GM23338 (cell line): ENCODE measurements at regions not wholly inside any gene's neighbourhood (a gene's known extent, or its start where the extent isn't known, plus 50 kb on each side); places are given as distances from the start of the nearest gene placed in this dataset.

ENCODE experiments used
- ATAC-seq: fragments of 200-7000 bp; cut with Tn5 transposase; 3 replicates; pipeline ENCODE4 v1.9.1; 2020
- DNase-seq: peaks from one replicate; pipeline ENCODE4 v3.0.0-alpha.2; 2015; ENCODE audit warnings: low spot score
- H2AFZ ChIP-seq: fragments of 200-600 bp; sonication (generic); 2 replicates; pipeline ENCODE4 v1.8.0; 2016; ENCODE audit warnings: antibody characterized with exemption, mild to moderate bottlenecking, moderate library complexity
- H3F3A ChIP-seq: fragments of 200-600 bp; sonication (generic); replicated peaks from 2 replicates; pipeline ENCODE4 v1.8.0; 2017; ENCODE audit warnings: antibody characterized with exemption, mixed run types, low read depth
- H3K27ac ChIP-seq: fragments of 200-600 bp; sonication (generic); 2 replicates; pipeline ENCODE4 v1.6.1; 2016; ENCODE audit warnings: low read depth
- H3K27me3 ChIP-seq: fragments of 200-600 bp; sonication (generic); 2 replicates; pipeline ENCODE4 v1.8.0; 2016; ENCODE audit warnings: mild to moderate bottlenecking, mixed run types, moderate library complexity; ENCODE audit not compliant: insufficient read depth
- H3K36me3 ChIP-seq: fragments of 200-600 bp; sonication (generic); 2 replicates; pipeline ENCODE4 v1.8.0; 2016; ENCODE audit warnings: mild to moderate bottlenecking; ENCODE audit not compliant: insufficient read depth
- H3K4me1 ChIP-seq: fragments of 200-600 bp; sonication (generic); 2 replicates; pipeline ENCODE4 v1.8.0; 2016; ENCODE audit warnings: mild to moderate bottlenecking, moderate library complexity; ENCODE audit not compliant: insufficient read depth
- H3K4me2 ChIP-seq: fragments of 200-600 bp; sonication (generic); 2 replicates; pipeline ENCODE4 v1.7.1; 2017; ENCODE audit warnings: mixed run types
- H3K4me3 ChIP-seq: fragments of 200-600 bp; sonication (generic); 2 replicates; pipeline ENCODE4 v1.6.1; 2016; ENCODE audit warnings: mixed run types
- H3K79me2 ChIP-seq: fragments of 200-600 bp; sonication (generic); replicated peaks from 2 replicates; pipeline ENCODE4 v1.8.0; 2017; ENCODE audit warnings: mild to moderate bottlenecking; ENCODE audit not compliant: insufficient read depth
- H3K9me2 ChIP-seq: fragments of 200-600 bp; sonication (generic); 2 replicates; pipeline ENCODE4 v1.8.0; 2017; ENCODE audit not compliant: insufficient read depth
- H4K20me1 ChIP-seq: fragments of 200-600 bp; sonication (generic); replicated peaks from 2 replicates; pipeline ENCODE4 v1.8.0; 2017; ENCODE audit warnings: mild to moderate bottlenecking; ENCODE audit not compliant: insufficient read depth
- H3K27ac Mint-ChIP-seq: 2 replicates; pipeline ENCODE4 v1.8.0; 2020; ENCODE audit warnings: inconsistent platforms, mild to moderate bottlenecking, moderate library complexity, mixed read lengths
- H3K27me3 Mint-ChIP-seq: 3 replicates; pipeline ENCODE4 v1.8.0; 2022; ENCODE audit warnings: low read depth, mild to moderate bottlenecking, moderate library complexity, mixed read lengths, inconsistent platforms; ENCODE audit not compliant: insufficient read depth, poor library complexity
- H3K36me3 Mint-ChIP-seq: 3 replicates; pipeline ENCODE4 v1.8.0; 2021; ENCODE audit warnings: low read depth, mild to moderate bottlenecking, inconsistent platforms, moderate library complexity, mixed read lengths
- H3K4me1 Mint-ChIP-seq: 3 replicates; pipeline ENCODE4 v1.8.0; 2020; ENCODE audit warnings: mild to moderate bottlenecking, inconsistent platforms, mixed read lengths
- H3K4me3 Mint-ChIP-seq: 3 replicates; pipeline ENCODE4 v1.8.0; 2021; ENCODE audit warnings: moderate library complexity, mild to moderate bottlenecking, inconsistent platforms, mixed read lengths
- H3K9me3 Mint-ChIP-seq: 3 replicates; pipeline ENCODE4 v1.8.0; 2020; ENCODE audit warnings: moderate library complexity, mild to moderate bottlenecking, inconsistent platforms, mixed read lengths
- EZH2 ChIP-seq: fragments of 200-600 bp; sonication (generic); IDR thresholded peaks from one replicate; pipeline ENCODE4 v1.8.0; 2017; ENCODE audit warnings: antibody characterized with exemption, mild to moderate bottlenecking, low read depth; ENCODE audit not compliant: unreplicated experiment
- EZH2phosphoT487 ChIP-seq: fragments of 200-600 bp; sonication (generic); IDR thresholded peaks from one replicate; pipeline ENCODE4 v1.8.1; 2018; ENCODE audit warnings: antibody characterized with exemption; ENCODE audit not compliant: unreplicated experiment
- POLR2AphosphoS5 ChIP-seq: IDR thresholded peaks from 2 replicates; pipeline ENCODE4 v1.6.1; 2016; ENCODE audit warnings: antibody characterized with exemption, low read depth
- STAT1 ChIP-seq: IDR thresholded peaks from one replicate; pipeline ENCODE4 v1.6.1; 2016; ENCODE audit warnings: antibody characterized with exemption; ENCODE audit not compliant: unreplicated experiment
- TF ChIP-seq, protein P1 (sequence below): IDR thresholded peaks from one replicate; pipeline ENCODE4 v1.6.1; 2018; ENCODE audit warnings: antibody characterized with exemption; ENCODE audit not compliant: unreplicated experiment
- TF ChIP-seq, protein P2 (sequence below): fragments of 250-450 bp; sonication (Bioruptor Pico); IDR thresholded peaks from 2 replicates; pipeline ENCODE4 v1.5.0; 2020; ENCODE audit warnings: mild to moderate bottlenecking, moderate library complexity
- TF ChIP-seq, protein P3 (sequence below): IDR thresholded peaks from 2 replicates; pipeline ENCODE4 v1.6.1; 2016; ENCODE audit warnings: antibody characterized with exemption

- Histone ChIP-seq H3K27me3 (no peaks in the 10 kb centered on the region), H3K36me3 (no peaks in the 10 kb centered on the region), H3K79me2 (no peaks in the 10 kb centered on the region), H4K20me1 (no peaks in the 10 kb centered on the region), H3F3A (no peaks in the 10 kb centered on the region), H3K27ac (no peak overlapping the region), H3K4me3 (no peak overlapping the region), H2AFZ (no peak overlapping the region), H3K4me1 (no peaks in the 10 kb centered on the region), H3K4me2 (no peak overlapping the region), H3K9me2 (no peaks in the 10 kb centered on the region)
- ATAC-seq (no peak), DNase-seq (no peak)
- H3K27me3 Mint-ChIP-seq: no peaks in the 10 kb centered on the region
- TF ChIP-seq POLR2AphosphoS5 (no peak), EZH2 (no peak), STAT1 (no peak), EZH2phosphoT487 (no peak)
- TF ChIP-seq, protein P1, sequence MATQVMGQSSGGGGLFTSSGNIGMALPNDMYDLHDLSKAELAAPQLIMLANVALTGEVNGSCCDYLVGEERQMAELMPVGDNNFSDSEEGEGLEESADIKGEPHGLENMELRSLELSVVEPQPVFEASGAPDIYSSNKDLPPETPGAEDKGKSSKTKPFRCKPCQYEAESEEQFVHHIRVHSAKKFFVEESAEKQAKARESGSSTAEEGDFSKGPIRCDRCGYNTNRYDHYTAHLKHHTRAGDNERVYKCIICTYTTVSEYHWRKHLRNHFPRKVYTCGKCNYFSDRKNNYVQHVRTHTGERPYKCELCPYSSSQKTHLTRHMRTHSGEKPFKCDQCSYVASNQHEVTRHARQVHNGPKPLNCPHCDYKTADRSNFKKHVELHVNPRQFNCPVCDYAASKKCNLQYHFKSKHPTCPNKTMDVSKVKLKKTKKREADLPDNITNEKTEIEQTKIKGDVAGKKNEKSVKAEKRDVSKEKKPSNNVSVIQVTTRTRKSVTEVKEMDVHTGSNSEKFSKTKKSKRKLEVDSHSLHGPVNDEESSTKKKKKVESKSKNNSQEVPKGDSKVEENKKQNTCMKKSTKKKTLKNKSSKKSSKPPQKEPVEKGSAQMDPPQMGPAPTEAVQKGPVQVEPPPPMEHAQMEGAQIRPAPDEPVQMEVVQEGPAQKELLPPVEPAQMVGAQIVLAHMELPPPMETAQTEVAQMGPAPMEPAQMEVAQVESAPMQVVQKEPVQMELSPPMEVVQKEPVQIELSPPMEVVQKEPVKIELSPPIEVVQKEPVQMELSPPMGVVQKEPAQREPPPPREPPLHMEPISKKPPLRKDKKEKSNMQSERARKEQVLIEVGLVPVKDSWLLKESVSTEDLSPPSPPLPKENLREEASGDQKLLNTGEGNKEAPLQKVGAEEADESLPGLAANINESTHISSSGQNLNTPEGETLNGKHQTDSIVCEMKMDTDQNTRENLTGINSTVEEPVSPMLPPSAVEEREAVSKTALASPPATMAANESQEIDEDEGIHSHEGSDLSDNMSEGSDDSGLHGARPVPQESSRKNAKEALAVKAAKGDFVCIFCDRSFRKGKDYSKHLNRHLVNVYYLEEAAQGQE: no peak
- TF ChIP-seq, protein P2, sequence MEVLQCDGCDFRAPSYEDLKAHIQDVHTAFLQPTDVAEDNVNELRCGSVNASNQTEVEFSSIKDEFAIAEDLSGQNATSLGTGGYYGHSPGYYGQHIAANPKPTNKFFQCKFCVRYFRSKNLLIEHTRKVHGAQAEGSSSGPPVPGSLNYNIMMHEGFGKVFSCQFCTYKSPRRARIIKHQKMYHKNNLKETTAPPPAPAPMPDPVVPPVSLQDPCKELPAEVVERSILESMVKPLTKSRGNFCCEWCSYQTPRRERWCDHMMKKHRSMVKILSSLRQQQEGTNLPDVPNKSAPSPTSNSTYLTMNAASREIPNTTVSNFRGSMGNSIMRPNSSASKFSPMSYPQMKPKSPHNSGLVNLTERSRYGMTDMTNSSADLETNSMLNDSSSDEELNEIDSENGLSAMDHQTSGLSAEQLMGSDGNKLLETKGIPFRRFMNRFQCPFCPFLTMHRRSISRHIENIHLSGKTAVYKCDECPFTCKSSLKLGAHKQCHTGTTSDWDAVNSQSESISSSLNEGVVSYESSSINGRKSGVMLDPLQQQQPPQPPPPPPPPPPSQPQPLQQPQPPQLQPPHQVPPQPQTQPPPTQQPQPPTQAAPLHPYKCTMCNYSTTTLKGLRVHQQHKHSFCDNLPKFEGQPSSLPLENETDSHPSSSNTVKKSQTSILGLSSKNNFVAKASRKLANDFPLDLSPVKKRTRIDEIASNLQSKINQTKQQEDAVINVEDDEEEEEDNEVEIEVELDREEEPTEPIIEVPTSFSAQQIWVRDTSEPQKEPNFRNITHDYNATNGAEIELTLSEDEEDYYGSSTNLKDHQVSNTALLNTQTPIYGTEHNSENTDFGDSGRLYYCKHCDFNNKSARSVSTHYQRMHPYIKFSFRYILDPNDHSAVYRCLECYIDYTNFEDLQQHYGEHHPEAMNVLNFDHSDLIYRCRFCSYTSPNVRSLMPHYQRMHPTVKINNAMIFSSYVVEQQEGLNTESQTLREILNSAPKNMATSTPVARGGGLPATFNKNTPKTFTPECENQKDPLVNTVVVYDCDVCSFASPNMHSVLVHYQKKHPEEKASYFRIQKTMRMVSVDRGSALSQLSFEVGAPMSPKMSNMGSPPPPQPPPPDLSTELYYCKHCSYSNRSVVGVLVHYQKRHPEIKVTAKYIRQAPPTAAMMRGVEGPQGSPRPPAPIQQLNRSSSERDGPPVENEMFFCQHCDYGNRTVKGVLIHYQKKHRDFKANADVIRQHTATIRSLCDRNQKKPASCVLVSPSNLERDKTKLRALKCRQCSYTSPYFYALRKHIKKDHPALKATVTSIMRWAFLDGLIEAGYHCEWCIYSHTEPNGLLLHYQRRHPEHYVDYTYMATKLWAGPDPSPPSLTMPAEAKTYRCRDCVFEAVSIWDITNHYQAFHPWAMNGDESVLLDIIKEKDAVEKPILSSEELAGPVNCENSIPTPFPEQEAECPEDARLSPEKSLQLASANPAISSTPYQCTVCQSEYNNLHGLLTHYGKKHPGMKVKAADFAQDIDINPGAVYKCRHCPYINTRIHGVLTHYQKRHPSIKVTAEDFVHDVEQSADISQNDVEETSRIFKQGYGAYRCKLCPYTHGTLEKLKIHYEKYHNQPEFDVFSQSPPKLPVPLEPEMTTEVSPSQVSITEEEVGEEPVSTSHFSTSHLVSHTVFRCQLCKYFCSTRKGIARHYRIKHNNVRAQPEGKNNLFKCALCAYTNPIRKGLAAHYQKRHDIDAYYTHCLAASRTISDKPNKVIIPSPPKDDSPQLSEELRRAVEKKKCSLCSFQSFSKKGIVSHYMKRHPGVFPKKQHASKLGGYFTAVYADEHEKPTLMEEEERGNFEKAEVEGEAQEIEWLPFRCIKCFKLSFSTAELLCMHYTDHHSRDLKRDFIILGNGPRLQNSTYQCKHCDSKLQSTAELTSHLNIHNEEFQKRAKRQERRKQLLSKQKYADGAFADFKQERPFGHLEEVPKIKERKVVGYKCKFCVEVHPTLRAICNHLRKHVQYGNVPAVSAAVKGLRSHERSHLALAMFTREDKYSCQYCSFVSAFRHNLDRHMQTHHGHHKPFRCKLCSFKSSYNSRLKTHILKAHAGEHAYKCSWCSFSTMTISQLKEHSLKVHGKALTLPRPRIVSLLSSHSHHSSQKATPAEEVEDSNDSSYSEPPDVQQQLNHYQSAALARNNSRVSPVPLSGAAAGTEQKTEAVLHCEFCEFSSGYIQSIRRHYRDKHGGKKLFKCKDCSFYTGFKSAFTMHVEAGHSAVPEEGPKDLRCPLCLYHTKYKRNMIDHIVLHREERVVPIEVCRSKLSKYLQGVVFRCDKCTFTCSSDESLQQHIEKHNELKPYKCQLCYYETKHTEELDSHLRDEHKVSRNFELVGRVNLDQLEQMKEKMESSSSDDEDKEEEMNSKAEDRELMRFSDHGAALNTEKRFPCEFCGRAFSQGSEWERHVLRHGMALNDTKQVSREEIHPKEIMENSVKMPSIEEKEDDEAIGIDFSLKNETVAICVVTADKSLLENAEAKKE (CRISPR knock-in tag): no peak
- TF ChIP-seq, protein P3, sequence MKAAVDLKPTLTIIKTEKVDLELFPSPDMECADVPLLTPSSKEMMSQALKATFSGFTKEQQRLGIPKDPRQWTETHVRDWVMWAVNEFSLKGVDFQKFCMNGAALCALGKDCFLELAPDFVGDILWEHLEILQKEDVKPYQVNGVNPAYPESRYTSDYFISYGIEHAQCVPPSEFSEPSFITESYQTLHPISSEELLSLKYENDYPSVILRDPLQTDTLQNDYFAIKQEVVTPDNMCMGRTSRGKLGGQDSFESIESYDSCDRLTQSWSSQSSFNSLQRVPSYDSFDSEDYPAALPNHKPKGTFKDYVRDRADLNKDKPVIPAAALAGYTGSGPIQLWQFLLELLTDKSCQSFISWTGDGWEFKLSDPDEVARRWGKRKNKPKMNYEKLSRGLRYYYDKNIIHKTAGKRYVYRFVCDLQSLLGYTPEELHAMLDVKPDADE: no peak
- peaks cover 5% of the 10 kb centered on the region; the same call in 1 of the 3 replicates for H3K4me1 Mint-ChIP-seq
- no peak overlapping the region for H3K27ac Mint-ChIP-seq
- H3K9me3 Mint-ChIP-seq: no peaks in the 10 kb centered on the region; the same call in 2 of the 3 replicates
- H3K4me3 Mint-ChIP-seq: no peak overlapping the region
- H3K36me3 Mint-ChIP-seq: no peaks in the 10 kb centered on the region
Measured at GRCh38 chr1:71222668-71223067, 141.8 kb upstream of the ZRANB2 start.
